Thymus (tissue), 11 donors: ENCODE measurements at regions not wholly inside any gene's neighbourhood (a gene's known extent, or its start where the extent isn't known, plus 50 kb on each side); places are given as distances from the start of the nearest gene placed in this dataset.

ENCODE experiments used
- DNase-seq, 9 donors: peaks; one replicate each; pipeline ENCODE4 v3.0.0-alpha.2; 2013; ENCODE audit warnings: low spot score in 9 of 9, low read depth in 6 of 9, missing footprints in 1 of 9
- H3K27ac ChIP-seq, 2 donors: one replicate each; pipeline ENCODE4 v1.5.1; 2013; ENCODE audit warnings: control low read depth in 1 of 2, low read depth in 1 of 2, low read length in 1 of 2, mild to moderate bottlenecking in 1 of 2, moderate library complexity in 1 of 2
- H3K27me3 ChIP-seq, 2 donors: one replicate each; pipeline ENCODE4 v1.5.1; 2013; ENCODE audit warnings: low read length in 1 of 2; ENCODE audit not compliant: control insufficient read depth in 2 of 2, insufficient read depth in 1 of 2
- H3K36me3 ChIP-seq, 2 donors: one replicate each; pipeline ENCODE4 v1.5.1; 2013; ENCODE audit warnings: low read length in 1 of 2, mild to moderate bottlenecking in 1 of 2, moderate library complexity in 1 of 2; ENCODE audit not compliant: control insufficient read depth in 2 of 2, insufficient read depth in 2 of 2
- H3K4me1 ChIP-seq, 2 donors: one replicate each; pipeline ENCODE4 v1.5.1; 2013; ENCODE audit warnings: low read length in 2 of 2; ENCODE audit not compliant: control insufficient read depth in 2 of 2, insufficient read depth in 2 of 2
- H3K4me3 ChIP-seq, 2 donors: one replicate each; pipeline ENCODE4 v1.5.1; 2013; ENCODE audit warnings: low read length in 2 of 2, control low read depth in 1 of 2, mild to moderate bottlenecking in 1 of 2
- H3K9me3 ChIP-seq, 2 donors: one replicate each; pipeline ENCODE4 v1.5.1; 2013; ENCODE audit warnings: low read length in 1 of 2, mild to moderate bottlenecking in 1 of 2; ENCODE audit not compliant: control insufficient read depth in 2 of 2, insufficient read depth in 1 of 2
- WGBS: extraction: QIAGEN DNeasy Blood & Tissue Kit; methylation state at CpG from one replicate; pipeline ENCODE4 v1.1.7; 2013; 5-methylcytosine and 5-hydroxymethylcytosine counted together
- donor health status: healthy.

DNA sequence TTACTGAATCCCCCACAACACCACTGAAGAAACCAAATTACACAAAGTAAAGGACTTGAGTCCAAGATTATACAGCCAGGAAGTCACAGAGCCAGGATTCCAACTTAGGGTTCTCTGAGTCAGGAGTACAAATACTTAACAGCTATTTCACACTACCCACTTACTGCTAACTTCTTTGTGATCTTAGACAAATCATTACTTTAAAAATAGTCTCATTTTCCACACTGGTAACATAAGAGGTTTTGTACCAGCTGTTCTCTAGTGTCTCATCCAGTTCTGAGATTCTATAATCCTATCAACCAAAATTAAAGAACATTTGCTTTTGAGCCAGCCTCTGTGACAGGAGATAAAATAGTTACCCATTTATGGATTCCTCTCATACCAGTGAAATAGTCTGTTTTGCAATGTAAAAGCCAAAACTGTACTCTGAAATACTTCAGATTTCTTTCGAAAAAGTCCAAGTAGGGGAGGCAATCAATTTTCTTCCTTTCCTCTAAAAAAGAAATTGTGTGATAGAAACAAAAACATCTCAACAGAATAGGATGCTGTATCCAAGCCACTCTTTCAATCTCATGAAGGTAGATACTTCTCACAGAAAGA is 157.6 kb downstream of the LRATD1 start:
- no peak for DNase-seq
- Histone ChIP-seq H3K4me1 (no peaks in the 10 kb centered on the region), H3K27me3 (no peaks in the 10 kb centered on the region), H3K9me3 (peaks cover 0 to 5% of the 10 kb centered on the region in 2 donors), H3K36me3 (no peaks in the 10 kb centered on the region), H3K4me3 (no peak overlapping the region), H3K27ac (no peak overlapping the region)
- WGBS, result 96% methylated on average over 1 of the region's 1 CpG

DNA sequence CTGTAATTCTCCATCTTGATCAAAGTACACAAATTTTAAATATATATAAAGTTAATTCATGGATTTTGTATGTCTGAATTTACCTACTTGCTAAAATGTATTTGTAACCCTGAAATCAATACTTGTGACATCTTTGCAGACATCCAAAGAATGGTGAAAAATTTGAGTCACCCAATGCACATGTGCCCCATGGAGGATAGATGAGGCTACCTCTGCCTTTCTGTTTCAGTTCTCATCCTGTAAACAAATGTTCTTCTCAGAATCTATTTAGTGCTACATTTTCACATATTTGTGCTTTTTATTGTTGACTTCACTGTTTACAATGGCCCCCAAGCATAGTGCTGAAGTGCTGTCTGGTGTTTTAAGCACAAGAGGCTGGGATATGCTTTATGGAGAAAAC is 171.5 kb downstream of the LRATD1 start:
- Histone ChIP-seq H3K27ac (no peak overlapping the region), H3K9me3 (no peaks in the 10 kb centered on the region), H3K4me1 (no peaks in the 10 kb centered on the region), H3K4me3 (no peak overlapping the region), H3K36me3 (no peaks in the 10 kb centered on the region), H3K27me3 (no peaks in the 10 kb centered on the region)
- DNase-seq, result no peak

- Histone ChIP-seq H3K4me3 (no peak overlapping the region), H3K4me1 (no peaks in the 10 kb centered on the region), H3K27ac (no peak overlapping the region), H3K9me3 (no peaks in the 10 kb centered on the region), H3K36me3 (no peaks in the 10 kb centered on the region), H3K27me3 (no peaks in the 10 kb centered on the region)
- no peak for DNase-seq
- 89% methylated on average over 3 of the region's 3 CpGs for WGBS
These were observed 172.4 kb downstream of the LRATD1 start for GRCh38 chr2:14804902-14805301.

GRCh38 chr2:14806613-14807012 is 174.1 kb downstream of the LRATD1 start:
- no peaks in the 10 kb centered on the region for H3K9me3 ChIP-seq
- no peaks in the 10 kb centered on the region for H3K4me1 ChIP-seq
- DNase-seq, result no peak
- no peaks in the 10 kb centered on the region for H3K27me3 ChIP-seq
- whole genome bisulfite sequencing, result 87% methylated on average over 4 of the region's 4 CpGs
- no peak overlapping the region for H3K27ac ChIP-seq
- H3K4me3 ChIP-seq, result no peak overlapping the region
- no peaks in the 10 kb centered on the region for H3K36me3 ChIP-seq

- H3K4me3 ChIP-seq, result no peak overlapping the region
- WGBS, result 89% methylated on average over 1 of the region's 1 CpG
- no peaks in the 10 kb centered on the region for H3K4me1 ChIP-seq
- H3K36me3 ChIP-seq, result no peaks in the 10 kb centered on the region
- no peak overlapping the region for H3K27ac ChIP-seq
- no peaks in the 10 kb centered on the region for H3K27me3 ChIP-seq
- H3K9me3 ChIP-seq, result no peaks in the 10 kb centered on the region
- no peak for DNase-seq
These were observed 182.7 kb downstream of the LRATD1 start for GRCh38 chr2:14815201-14815600.

GRCh38 chr2:14816069-14817060 is 183.8 kb downstream of the LRATD1 start:
- Histone ChIP-seq H3K36me3 (no peaks in the 10 kb centered on the region), H3K4me1 (no peaks in the 10 kb centered on the region), H3K27me3 (no peaks in the 10 kb centered on the region), H3K9me3 (no peaks in the 10 kb centered on the region), H3K27ac (no peak overlapping the region), H3K4me3 (no peak overlapping the region)
- WGBS, result 71% methylated on average over 9 of the region's 9 CpGs
- DNase-seq, result no peak

- Histone ChIP-seq H3K36me3 (no peaks in the 10 kb centered on the region), H3K4me1 (no peaks in the 10 kb centered on the region), H3K27ac (no peak overlapping the region), H3K27me3 (no peaks in the 10 kb centered on the region), H3K4me3 (no peak overlapping the region), H3K9me3 (no peaks in the 10 kb centered on the region)
- DNase-seq, result no peak
- 85% methylated on average over 4 of the region's 4 CpGs for WGBS
These were observed 185.3 kb downstream of the LRATD1 start for GRCh38 chr2:14817848-14818247.

DNA sequence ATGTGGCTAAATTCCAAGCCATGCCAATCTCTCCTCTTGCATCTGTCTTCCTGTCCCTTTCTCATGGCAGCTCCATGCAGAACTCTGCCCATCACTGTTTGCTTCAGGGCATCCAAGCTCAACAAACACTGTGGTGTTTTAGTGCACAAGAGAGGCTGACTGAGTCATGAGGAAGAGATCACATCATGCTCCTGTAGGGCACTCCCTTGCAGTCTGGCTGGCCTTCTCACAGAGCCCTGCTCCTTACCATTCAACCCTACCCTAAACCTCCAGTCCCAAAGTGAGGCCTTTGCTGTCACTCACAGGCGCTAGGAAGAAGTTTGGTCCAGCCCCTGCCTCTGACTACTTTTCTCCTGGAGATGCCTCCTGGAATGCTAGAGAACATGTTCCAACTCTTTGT is 194.0 kb downstream of the LRATD1 start:
- no peak for DNase-seq
- no peaks in the 10 kb centered on the region for H3K27me3 ChIP-seq
- WGBS, result 100% methylated on average over 1 of the region's 1 CpG
- H3K4me3 ChIP-seq, result no peak overlapping the region
- no peak overlapping the region for H3K27ac ChIP-seq
- H3K4me1 ChIP-seq, result no peaks in the 10 kb centered on the region
- H3K9me3 ChIP-seq, result no peaks in the 10 kb centered on the region
- no peaks in the 10 kb centered on the region for H3K36me3 ChIP-seq

GRCh38 chr2:14827226-14828023 is 194.9 kb downstream of the LRATD1 start:
- 89% methylated on average over 2 of the region's 2 CpGs for WGBS
- no peak overlapping the region for H3K27ac ChIP-seq
- no peaks in the 10 kb centered on the region for H3K36me3 ChIP-seq
- no peaks in the 10 kb centered on the region for H3K27me3 ChIP-seq
- no peak for DNase-seq
- no peak overlapping the region for H3K4me3 ChIP-seq
- H3K9me3 ChIP-seq, result no peaks in the 10 kb centered on the region
- H3K4me1 ChIP-seq, result no peaks in the 10 kb centered on the region
